ENCODE measurements at regions not wholly inside any gene's neighbourhood (a gene's known extent, or its start where the extent isn't known, plus 50 kb on each side); places are given as distances from the start of the nearest gene placed in this dataset.
A peak's percentile ranks its signal among the peaks of the same experiment; 100 is the strongest.

DNA sequence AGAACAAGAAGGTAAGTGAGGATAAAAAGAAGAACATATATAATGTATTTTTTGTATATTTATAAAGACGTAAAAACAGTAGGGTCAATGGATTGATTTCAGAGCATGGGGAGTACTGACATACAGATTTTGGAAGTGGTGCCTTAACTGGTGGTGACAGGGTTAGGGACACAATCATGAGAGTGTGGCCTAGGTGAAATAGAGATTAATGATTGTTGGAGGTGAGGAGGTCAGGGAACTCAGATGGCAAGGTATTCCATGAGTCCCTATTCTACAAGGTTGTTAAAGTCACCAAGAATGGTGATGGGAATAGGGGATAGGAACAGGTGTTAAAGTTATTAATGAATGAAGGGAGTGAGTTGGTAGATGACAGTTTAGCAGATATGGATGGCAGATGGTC is 210.8 kb downstream of the SEMA6A start:
- H3K9me1 ChIP-seq (ENCODE audit: control insufficient read depth, extremely low read depth, insufficient read depth, low read length) = no peaks in the 10 kb centered on the region
- H4K20me1 ChIP-seq (ENCODE audit: control insufficient read depth, extremely low read depth, insufficient read depth, low read length) = no peaks in the 10 kb centered on the region
- no peaks in the 10 kb centered on the region for H3K36me3 ChIP-seq (ENCODE audit: control insufficient read depth in 2 of 2, extremely low read depth in 1 of 2, insufficient read depth in 2 of 2, low read length in 2 of 2)
- no peak overlapping the region for H3K4me3 ChIP-seq (ENCODE audit: control insufficient read depth in 2 of 3, extremely low read depth in 1 of 3, insufficient read depth in 2 of 3, low read depth in 1 of 3, low read length in 3 of 3)
- H3K9ac ChIP-seq (ENCODE audit: control insufficient read depth, extremely low read depth, insufficient read depth, low read length) = no peak overlapping the region
- dilution Hi-C loops (cut with MboI; ENCODE audit: extremely low pct_ligation_motif_present, low sequenced_read_pairs) = no loop called here
- H3K4me2 ChIP-seq (ENCODE audit: control insufficient read depth, extremely low read depth, insufficient read depth, low read depth, low read length) = no peak overlapping the region
- FAIRE-seq (no peak), DNase-seq (ENCODE audit: low read depth, low spot score) (no peak)
- no peak overlapping the region for H2AFZ ChIP-seq (ENCODE audit: control insufficient read depth, low read length)
- H3K9me3 ChIP-seq (ENCODE audit: control insufficient read depth, low read depth, low read length) = no peaks in the 10 kb centered on the region
- H3K27me3 ChIP-seq (ENCODE audit: control insufficient read depth, extremely low read depth, insufficient read depth, low read length) = peaks cover 7% of the 10 kb centered on the region
- H3K79me2 ChIP-seq (ENCODE audit: control insufficient read depth, insufficient read depth, low read length) = no peaks in the 10 kb centered on the region
- TF ChIP-seq, protein P1, sequence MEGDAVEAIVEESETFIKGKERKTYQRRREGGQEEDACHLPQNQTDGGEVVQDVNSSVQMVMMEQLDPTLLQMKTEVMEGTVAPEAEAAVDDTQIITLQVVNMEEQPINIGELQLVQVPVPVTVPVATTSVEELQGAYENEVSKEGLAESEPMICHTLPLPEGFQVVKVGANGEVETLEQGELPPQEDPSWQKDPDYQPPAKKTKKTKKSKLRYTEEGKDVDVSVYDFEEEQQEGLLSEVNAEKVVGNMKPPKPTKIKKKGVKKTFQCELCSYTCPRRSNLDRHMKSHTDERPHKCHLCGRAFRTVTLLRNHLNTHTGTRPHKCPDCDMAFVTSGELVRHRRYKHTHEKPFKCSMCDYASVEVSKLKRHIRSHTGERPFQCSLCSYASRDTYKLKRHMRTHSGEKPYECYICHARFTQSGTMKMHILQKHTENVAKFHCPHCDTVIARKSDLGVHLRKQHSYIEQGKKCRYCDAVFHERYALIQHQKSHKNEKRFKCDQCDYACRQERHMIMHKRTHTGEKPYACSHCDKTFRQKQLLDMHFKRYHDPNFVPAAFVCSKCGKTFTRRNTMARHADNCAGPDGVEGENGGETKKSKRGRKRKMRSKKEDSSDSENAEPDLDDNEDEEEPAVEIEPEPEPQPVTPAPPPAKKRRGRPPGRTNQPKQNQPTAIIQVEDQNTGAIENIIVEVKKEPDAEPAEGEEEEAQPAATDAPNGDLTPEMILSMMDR (optimal IDR thresholded peaks at IDR 0.05 in 1 of 3, IDR thresholded peaks at IDR 0.05 in 1 of 3, conservative IDR thresholded peaks at IDR 0.05 in 1 of 3; ENCODE audit: extremely low read depth in 1 of 3, insufficient read depth in 2 of 3, low read length in 3 of 3) = no peak
- TF ChIP-seq EZH2 (IDR thresholded peaks at IDR 0.05; ENCODE audit: low read length) = no peak
- no peaks in the 10 kb centered on the region for H3K4me1 ChIP-seq (ENCODE audit: control insufficient read depth, extremely low read depth, insufficient read depth, low read length)
- H3K27ac ChIP-seq (ENCODE audit: control insufficient read depth, insufficient read depth, low read length) = no peak overlapping the region

DNA sequence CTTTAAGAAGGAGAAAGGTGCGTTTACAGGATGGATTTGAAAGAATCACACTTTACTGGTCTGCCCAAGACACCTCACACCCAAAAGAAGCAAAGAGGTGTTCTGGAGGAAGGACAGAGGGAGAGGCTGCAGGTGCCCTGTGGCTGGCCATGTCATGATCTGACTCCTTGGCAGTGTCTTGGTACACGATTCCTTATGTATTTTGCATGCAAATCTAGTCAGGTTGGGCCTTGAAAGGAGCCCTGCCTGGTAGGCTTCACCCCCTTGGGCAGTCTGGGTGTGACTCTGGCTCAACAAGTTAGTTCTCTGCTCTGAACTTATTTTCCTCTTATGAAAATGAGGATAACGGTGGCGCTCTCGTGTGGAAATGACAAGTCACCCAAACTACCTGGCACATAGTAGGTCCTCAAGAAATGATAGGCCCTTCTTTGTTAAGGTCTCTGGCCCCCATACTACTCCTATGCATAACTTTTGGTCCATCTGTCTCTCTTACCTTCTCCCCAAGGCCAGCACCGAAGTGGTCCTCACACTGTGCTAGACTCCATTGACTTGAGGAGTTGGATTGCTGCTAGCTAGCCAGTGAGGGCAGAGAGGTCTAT is 212.5 kb downstream of the SEMA6A start:
- Histone ChIP-seq H3K4me1 (ENCODE audit: control insufficient read depth, extremely low read depth, insufficient read depth, low read length) (no peaks in the 10 kb centered on the region), H3K9me3 (ENCODE audit: control insufficient read depth, low read depth, low read length) (no peaks in the 10 kb centered on the region), H3K27me3 (ENCODE audit: control insufficient read depth, extremely low read depth, insufficient read depth, low read length) (peaks cover 7% of the 10 kb centered on the region), H3K9me1 (ENCODE audit: control insufficient read depth, extremely low read depth, insufficient read depth, low read length) (no peaks in the 10 kb centered on the region), H3K4me3 (ENCODE audit: control insufficient read depth in 2 of 3, extremely low read depth in 1 of 3, insufficient read depth in 2 of 3, low read depth in 1 of 3, low read length in 3 of 3) (no peak overlapping the region), H4K20me1 (ENCODE audit: control insufficient read depth, extremely low read depth, insufficient read depth, low read length) (no peaks in the 10 kb centered on the region), H3K27ac (ENCODE audit: control insufficient read depth, insufficient read depth, low read length) (no peak overlapping the region), H3K9ac (ENCODE audit: control insufficient read depth, extremely low read depth, insufficient read depth, low read length) (no peak overlapping the region), H2AFZ (ENCODE audit: control insufficient read depth, low read length) (no peak overlapping the region), H3K4me2 (ENCODE audit: control insufficient read depth, extremely low read depth, insufficient read depth, low read depth, low read length) (peak overlapping the region; percentile 63), H3K36me3 (ENCODE audit: control insufficient read depth in 2 of 2, extremely low read depth in 1 of 2, insufficient read depth in 2 of 2, low read length in 2 of 2) (no peaks in the 10 kb centered on the region), H3K79me2 (ENCODE audit: control insufficient read depth, insufficient read depth, low read length) (no peaks in the 10 kb centered on the region)
- no peak for DNase-seq (ENCODE audit: low read depth, low spot score)
- FAIRE-seq = peak; percentile 51
- dilution Hi-C loops (cut with MboI; ENCODE audit: extremely low pct_ligation_motif_present, low sequenced_read_pairs) = no loop called here
- TF ChIP-seq, protein P1 (optimal IDR thresholded peaks at IDR 0.05 in 1 of 3, IDR thresholded peaks at IDR 0.05 in 1 of 3, conservative IDR thresholded peaks at IDR 0.05 in 1 of 3; ENCODE audit: extremely low read depth in 1 of 3, insufficient read depth in 2 of 3, low read length in 3 of 3) = peak in 1 of 3 experiments; percentile 2
- no peak for TF ChIP-seq EZH2 (IDR thresholded peaks at IDR 0.05; ENCODE audit: low read length)

All from keratinocyte (primary cell).